Left ventricle myocardium inferior (tissue), 1 donor: ENCODE measurements at regions not wholly inside any gene's neighbourhood (a gene's known extent, or its start where the extent isn't known, plus 50 kb on each side); places are given as distances from the start of the nearest gene placed in this dataset.

Source experiments
- DNase-seq: peaks from one replicate; pipeline ENCODE4 v3.0.0-alpha.2; 2020
- H3K27ac ChIP-seq: fragments of 200-600 bp; replicated peaks from 2 replicates; pipeline ENCODE4 v1.8.0; 2021
- H3K27me3 ChIP-seq: fragments of 200-600 bp; 2 replicates; pipeline ENCODE4 v1.8.0; 2021; ENCODE audit warnings: low read depth
- H3K36me3 ChIP-seq: fragments of 200-600 bp; 2 replicates; pipeline ENCODE4 v1.8.0; 2021
- H3K4me1 ChIP-seq: fragments of 200-600 bp; 2 replicates; pipeline ENCODE4 v1.8.0; 2021
- H3K4me3 ChIP-seq: fragments of 200-600 bp; 2 replicates; pipeline ENCODE4 v1.8.0; 2021; ENCODE audit warnings: mild to moderate bottlenecking, moderate library complexity
- H3K9me3 ChIP-seq: fragments of 200-600 bp; replicated peaks from 2 replicates; pipeline ENCODE4 v1.8.0; 2021
- intact Hi-C: fragments of 100-400 bp; cut with micrococcal nuclease; formaldehyde crosslinking; loops from one replicate; pipeline ENCODE4 v1.11.0; 2022
- TF ChIP-seq, protein P1 (sequence below): fragments of 200-600 bp; IDR thresholded peaks from 2 replicates; pipeline ENCODE4 v1.8.0; 2021; ENCODE audit warnings: antibody characterized with exemption, mild to moderate bottlenecking, borderline replicate concordance
- donor health status: DM: no; HTN: yes; CAD: no; lungs with severe emphysema.

DNA sequence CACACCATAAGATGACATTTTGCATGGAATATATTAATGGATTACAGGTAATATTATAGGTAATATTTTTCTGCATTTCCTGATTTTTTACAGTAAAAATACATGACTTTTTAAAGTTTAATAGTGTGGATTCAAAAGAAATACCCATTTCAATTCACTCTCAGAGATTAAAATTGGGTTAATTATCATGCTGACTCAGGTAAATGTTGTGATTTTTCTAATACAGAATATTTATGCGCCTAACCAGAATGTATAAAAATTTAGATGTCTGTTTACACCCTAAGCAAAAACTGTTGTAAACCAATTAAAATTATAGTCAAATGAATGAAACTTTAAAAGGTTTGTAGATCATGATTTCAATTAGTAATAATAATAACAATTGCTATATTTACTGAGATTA lies 117.2 kb upstream of the FLRT2 start:
- Histone ChIP-seq H3K4me3 (no peak overlapping the region), H3K27me3 (no peaks in the 10 kb centered on the region), H3K27ac (no peak overlapping the region), H3K9me3 (no peaks in the 10 kb centered on the region), H3K36me3 (no peaks in the 10 kb centered on the region), H3K4me1 (no peaks in the 10 kb centered on the region)
- intact Hi-C loops = no loop called here
- TF ChIP-seq, protein P1, sequence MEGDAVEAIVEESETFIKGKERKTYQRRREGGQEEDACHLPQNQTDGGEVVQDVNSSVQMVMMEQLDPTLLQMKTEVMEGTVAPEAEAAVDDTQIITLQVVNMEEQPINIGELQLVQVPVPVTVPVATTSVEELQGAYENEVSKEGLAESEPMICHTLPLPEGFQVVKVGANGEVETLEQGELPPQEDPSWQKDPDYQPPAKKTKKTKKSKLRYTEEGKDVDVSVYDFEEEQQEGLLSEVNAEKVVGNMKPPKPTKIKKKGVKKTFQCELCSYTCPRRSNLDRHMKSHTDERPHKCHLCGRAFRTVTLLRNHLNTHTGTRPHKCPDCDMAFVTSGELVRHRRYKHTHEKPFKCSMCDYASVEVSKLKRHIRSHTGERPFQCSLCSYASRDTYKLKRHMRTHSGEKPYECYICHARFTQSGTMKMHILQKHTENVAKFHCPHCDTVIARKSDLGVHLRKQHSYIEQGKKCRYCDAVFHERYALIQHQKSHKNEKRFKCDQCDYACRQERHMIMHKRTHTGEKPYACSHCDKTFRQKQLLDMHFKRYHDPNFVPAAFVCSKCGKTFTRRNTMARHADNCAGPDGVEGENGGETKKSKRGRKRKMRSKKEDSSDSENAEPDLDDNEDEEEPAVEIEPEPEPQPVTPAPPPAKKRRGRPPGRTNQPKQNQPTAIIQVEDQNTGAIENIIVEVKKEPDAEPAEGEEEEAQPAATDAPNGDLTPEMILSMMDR = no peak
- DNase-seq = no peak

DNA sequence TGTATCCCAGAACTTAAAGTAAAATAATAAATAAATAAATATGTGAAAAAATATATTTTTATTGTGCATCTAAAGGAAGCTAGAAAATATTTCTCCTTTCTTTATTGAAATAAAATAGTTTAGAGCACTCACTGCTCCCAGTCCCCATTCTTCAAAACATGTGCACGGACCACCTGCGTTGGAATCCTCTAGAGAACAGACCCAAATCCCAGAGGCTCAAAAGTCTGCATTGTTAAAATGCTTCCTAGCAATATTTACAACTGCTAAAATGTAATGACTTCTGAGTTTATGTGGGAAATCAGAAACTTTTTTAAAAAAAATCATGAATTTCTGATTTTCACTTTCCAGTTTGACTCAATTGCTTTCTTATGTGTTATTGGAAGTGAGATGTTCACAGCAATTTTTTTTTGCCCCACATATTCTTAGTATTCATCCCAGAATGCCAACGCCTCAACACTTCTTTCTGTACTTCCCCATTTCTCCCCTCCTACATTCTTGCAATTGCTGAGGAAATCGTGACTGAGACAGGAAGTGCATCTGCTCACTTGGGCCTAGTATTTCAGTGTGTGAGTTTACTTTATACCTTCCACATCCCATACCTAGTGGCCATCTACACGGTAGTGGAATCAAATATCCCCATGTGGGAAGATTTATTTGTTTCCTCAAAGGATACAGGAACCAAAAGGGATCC lies 116.0 kb upstream of the FLRT2 start:
- TF ChIP-seq, protein P1 = no peak
- no peak for DNase-seq
- H3K27me3 ChIP-seq = no peaks in the 10 kb centered on the region
- H3K36me3 ChIP-seq = no peaks in the 10 kb centered on the region
- H3K4me1 ChIP-seq = no peaks in the 10 kb centered on the region
- no peaks in the 10 kb centered on the region for H3K9me3 ChIP-seq
- H3K27ac ChIP-seq = no peak overlapping the region
- H3K4me3 ChIP-seq = no peak overlapping the region
- intact Hi-C loops = no loop called here

DNA sequence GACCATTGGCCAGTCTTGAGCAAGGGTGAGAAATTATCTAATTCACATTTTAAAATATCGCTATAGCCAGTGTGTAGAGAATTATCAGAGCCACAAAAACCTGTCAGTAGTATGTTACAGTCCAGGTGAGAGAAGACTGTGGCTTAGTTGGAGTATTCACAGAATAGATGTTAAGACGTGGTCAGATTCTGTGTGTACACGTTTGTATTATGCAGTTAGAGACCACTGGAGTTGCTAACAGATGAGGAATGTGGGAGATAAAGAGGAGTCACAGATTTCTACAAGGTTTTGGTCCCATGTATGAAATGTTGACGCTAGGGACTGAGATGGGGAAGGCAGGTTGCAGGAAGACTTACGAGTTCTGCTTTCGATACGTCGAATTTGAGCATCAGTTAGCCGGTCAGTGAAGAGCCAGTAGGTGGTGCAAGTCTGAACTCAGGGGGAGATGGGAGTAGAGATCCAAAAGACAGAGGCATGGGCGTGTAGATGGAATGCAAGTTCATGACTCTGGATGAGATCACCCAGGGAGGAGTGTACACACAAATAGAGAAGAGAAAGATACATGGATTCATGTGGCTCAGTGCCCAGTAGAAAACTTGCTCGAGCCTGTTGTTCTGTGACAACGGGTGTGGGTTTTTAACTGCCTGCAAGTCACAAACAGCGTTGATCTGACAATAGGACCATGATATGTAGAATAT lies 114.8 kb upstream of the FLRT2 start:
- peak overlapping the region; percentile 2 for H3K27ac ChIP-seq
- H3K4me1 ChIP-seq = no peaks in the 10 kb centered on the region
- H3K9me3 ChIP-seq = no peaks in the 10 kb centered on the region
- no peaks in the 10 kb centered on the region for H3K36me3 ChIP-seq
- H3K27me3 ChIP-seq = no peaks in the 10 kb centered on the region
- H3K4me3 ChIP-seq = peak overlapping the region; percentile 26
- DNase-seq = peak; percentile 15
- intact Hi-C loops = no loop called here
- TF ChIP-seq, protein P1 = peak; percentile 46

DNA sequence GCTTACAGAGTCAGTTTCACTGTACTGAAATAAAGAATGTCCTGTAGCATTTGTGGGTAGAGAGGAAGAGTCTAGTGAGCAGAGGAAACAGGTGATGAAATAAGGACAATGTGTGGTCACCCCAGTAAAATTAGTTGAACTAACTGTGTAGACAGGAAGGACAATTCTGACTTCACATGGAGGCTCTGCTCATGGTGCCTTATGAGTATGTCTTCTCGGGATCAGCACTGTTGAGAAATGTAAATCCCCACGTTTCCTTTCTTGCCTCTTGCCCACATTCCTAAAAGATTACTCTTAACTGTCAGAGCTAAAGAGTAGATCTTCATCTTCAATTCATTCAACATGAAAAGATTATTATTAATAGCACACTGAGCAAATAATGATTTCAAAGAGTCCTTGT lies 113.2 kb upstream of the FLRT2 start:
- Histone ChIP-seq H3K27ac (no peak overlapping the region), H3K4me1 (no peaks in the 10 kb centered on the region), H3K27me3 (no peaks in the 10 kb centered on the region), H3K36me3 (no peaks in the 10 kb centered on the region), H3K9me3 (no peaks in the 10 kb centered on the region), H3K4me3 (no peak overlapping the region)
- intact Hi-C loops = no loop called here
- DNase-seq = no peak
- TF ChIP-seq, protein P1 = no peak

DNA sequence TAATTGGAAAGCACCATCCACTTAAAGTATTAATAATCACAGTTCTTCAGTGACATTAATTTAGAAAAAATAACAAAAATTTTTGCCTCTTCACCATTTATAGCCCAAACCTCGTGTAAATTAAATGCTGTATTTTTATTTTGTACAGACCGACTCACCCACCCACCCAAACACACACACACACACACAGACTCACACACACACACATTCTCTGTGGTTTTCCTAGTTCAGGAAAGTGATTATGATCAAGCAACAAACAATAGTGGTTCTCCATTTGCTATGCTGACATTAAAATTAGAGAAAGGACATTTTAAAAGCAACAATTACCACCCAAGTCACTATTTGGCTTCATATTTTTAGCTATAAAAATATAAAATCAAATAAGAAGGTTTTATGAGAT lies 112.5 kb upstream of the FLRT2 start:
- H3K4me3 ChIP-seq = no peak overlapping the region
- no peak overlapping the region for H3K27ac ChIP-seq
- intact Hi-C loops = no loop called here
- H3K27me3 ChIP-seq = no peaks in the 10 kb centered on the region
- H3K4me1 ChIP-seq = no peaks in the 10 kb centered on the region
- no peaks in the 10 kb centered on the region for H3K9me3 ChIP-seq
- TF ChIP-seq, protein P1 = no peak
- H3K36me3 ChIP-seq = no peaks in the 10 kb centered on the region
- DNase-seq = no peak
